ENCODE measurements at regions not wholly inside any gene's neighbourhood (a gene's known extent, or its start where the extent isn't known, plus 50 kb on each side); places are given as distances from the start of the nearest gene placed in this dataset.

DNA sequence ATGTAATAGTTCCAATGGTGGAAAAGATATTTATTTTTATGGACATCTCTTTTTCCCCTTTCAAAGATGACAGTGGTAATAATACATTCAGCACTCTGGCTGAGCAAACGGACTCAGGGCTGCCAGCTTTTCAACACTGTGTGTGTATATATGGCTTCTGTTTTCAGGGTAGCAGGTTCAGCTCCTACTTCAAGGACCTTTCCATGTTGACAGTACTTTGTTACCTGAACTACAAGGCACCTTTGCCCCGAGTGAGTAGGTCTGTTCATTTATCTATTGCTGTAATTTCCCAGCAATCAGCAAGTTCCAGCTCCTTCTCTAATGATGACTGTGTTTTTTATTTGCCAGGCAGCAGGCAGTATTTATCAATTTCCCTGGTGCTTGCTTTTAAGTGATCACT is 387.4 kb upstream of the KIF2A start:
- no peak for DNase-seq

GRCh38 chr5:61919920-61920319 is 386.1 kb upstream of the KIF2A start:
- no peak for DNase-seq

GRCh38 chr5:61924251-61924650 is 381.8 kb upstream of the KIF2A start:
- no peak for DNase-seq

GRCh38 chr5:61926911-61927310 is 379.1 kb upstream of the KIF2A start:
- DNase-seq, result no peak

GRCh38 chr5:61931236-61931635 is 374.8 kb upstream of the KIF2A start:
- DNase-seq, result no peak

DNA sequence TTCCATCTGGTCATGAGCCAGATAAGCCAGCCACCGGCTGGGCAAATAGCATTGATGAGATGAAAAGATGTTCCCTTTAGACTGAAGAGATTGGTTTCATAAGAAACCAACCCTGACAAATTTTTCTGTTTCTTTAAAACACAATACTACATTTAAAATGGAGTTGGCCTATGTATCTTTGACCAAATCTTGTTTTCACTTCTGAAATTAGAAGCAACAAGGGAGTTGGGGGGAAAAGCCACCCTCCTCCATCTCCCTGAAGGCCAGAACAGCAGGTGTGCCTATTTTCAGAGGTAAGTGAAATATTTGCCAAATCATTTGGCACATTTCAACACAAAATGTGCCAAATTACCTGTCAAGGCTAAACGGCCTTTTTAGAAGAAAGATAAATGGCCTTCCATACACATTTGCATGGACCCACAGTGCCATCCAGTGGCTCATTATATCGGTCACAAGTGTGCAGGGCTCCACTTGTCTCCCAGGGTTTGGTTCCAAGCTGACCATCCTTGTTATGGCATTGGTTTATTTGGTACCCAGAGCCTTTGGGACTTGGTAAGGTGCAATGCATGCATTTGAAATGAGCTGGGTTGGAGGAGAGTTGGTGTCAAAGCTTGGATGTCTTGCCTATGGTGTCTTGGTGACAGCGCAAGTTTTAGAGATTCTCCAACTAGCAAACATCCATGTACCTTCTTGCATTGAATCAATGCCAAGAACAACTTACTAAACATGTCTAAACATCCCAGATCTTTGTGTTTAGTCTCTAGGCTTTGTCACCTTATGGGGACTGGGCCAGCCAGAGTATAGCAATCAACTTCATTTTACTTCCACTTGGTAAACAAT is 372.0 kb upstream of the KIF2A start:
- DNase-seq, result no peak

- no peak for DNase-seq
Measured at GRCh38 chr5:61941637-61942036, 364.4 kb upstream of the KIF2A start.

DNA sequence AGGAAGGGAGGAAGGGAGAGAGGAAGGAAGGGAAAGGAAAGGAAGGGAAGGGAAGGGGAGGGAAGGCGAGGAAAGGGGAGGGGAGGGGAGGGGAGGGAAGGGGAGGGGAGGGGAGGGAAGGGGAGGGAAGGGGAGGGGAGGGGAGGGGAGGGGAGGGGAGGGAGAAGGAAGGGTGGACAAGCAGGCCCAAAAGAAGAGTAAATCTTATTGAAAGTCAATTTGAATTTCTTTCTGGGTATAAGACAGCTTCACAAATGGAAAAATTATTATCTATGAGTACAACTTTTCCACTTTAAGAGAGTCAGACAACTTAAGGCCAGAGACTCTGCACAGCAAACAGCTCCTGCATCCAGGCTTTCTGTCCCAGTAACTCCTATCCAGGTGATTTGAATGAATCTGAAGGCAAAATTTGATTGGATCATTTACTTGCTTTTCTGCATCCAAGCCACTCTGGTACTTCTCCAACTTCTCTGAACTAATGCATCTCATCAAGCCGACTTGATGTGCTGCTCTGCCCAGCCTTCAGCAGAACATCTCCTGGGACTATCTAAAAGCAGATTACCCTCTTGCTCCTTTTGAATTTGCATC is 363.4 kb upstream of the KIF2A start:
- no peak for DNase-seq

- no peak for DNase-seq
Measured at GRCh38 chr5:61943713-61944112, 362.3 kb upstream of the KIF2A start.

GRCh38 chr5:61948151-61948550 is 357.9 kb upstream of the KIF2A start:
- no peak for DNase-seq

DNA sequence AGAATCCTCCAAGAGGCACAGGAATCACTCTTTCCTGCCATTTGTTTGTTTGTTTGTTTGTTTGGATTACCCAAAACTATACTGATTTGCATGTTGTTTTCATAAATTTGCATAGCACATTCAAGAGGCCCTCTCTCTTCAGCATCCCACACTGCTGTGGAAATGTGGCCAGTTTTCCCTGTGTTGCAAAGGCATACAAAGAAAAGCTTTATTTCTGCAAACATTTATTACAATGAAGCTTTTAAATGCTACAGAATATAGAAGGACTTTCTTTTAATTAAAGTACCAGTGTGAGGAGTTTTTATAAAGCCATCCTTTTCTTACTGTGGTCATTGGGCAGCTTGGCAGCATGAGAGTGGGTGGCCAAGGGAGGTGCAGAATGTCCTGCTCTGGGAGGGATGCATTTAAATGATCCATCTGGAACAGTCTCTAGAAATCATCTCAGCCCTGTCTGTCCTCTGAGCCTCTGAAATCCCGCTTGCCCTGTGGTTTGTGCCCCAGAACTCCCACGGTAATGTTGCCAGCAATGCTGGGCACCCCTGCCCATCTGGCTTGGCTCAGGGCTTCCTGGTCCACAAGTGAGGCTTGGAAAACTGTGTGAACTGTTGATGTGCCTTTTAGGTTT is 356.8 kb upstream of the KIF2A start:
- no peak for DNase-seq

- no peak for DNase-seq
Measured at GRCh38 chr5:61949679-61950435, 356.1 kb upstream of the KIF2A start.

DNA sequence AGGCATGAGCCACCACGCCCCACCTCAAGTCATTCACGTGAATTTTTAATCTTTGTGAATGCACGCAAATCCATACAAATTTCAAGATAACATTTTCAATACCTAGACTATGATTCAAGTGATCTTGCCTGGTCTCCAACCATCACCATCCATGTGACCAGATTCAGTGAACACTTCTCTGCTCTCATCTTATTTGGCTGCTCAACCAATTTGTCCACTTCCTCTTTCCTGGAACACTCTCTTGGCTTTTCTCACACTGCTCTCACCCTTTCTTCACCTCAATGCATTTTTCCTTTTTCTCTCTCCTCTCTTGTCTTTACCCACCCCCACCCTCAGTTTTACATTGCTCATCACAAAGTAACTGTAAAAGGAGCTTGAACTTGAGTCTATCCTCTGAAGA is 354.7 kb upstream of the KIF2A start:
- no peak for DNase-seq

DNA sequence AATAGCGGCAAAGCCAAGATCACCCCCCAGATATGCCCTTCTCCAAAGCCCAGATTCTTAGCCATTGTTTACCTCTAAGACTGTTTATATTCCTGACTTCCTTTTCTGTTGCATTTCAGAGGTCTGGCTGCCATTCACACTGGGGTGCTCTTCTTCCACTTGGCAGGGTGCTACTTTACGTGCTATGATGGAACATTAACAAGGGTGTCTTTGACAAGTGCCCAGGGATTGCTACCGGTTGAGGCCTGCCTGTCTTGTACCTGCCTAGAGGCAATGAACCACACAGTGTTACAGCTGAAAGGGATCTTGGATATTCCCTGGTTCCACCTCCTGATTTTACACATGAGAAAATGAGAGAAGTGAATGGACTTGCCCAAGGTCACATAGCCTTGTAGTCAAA is 352.1 kb upstream of the KIF2A start:
- no peak for DNase-seq

- no peak for DNase-seq
Measured at GRCh38 chr5:61964201-61964600, 341.8 kb upstream of the KIF2A start.

DNA sequence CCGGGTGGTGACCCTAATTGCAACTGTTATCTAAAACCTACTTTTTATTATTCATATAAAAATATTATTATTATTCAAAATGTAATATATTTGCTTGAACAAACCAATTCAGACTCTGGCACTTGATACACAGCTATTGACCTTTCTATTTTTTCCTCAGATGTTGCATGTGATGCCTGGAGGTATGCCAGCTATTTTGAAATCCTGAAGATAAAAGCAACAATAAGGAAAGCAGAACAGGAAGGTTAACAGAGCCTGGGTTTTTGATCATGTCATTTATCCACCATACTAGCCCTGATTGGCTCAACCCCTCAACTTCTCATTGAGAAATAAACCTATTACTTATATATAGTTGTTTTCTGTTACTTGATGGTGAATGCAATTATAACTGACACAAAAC is 340.9 kb upstream of the KIF2A start:
- no peak for DNase-seq

DNA sequence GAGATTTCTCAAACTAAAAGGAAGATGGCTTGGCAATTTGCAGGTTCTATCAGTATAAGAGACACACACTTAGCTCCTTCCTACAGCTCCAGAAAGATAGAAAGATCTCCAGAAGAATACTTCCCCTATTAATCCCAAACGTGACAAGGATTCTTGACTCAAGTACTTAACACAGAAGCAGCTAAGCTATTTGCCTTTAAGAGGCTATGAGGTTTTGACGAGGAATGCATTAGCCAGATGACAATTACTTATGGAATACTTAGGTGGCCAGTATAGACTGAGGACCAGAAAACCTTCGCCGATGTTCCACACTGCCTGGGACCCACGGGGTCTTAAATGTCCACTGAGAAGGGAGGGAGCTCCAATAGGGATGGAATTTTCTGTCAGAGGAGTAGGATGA is 340.5 kb upstream of the KIF2A start:
- DNase-seq, result no peak

GRCh38 chr5:61966296-61966955 is 339.6 kb upstream of the KIF2A start:
- no peak for DNase-seq

- no peak for DNase-seq
Measured at GRCh38 chr5:61966997-61967396, 339.0 kb upstream of the KIF2A start.

- no peak for DNase-seq
Measured at GRCh38 chr5:61967681-61968080, 338.3 kb upstream of the KIF2A start.

GRCh38 chr5:61969347-61969746 is 336.7 kb upstream of the KIF2A start:
- DNase-seq, result no peak

DNA sequence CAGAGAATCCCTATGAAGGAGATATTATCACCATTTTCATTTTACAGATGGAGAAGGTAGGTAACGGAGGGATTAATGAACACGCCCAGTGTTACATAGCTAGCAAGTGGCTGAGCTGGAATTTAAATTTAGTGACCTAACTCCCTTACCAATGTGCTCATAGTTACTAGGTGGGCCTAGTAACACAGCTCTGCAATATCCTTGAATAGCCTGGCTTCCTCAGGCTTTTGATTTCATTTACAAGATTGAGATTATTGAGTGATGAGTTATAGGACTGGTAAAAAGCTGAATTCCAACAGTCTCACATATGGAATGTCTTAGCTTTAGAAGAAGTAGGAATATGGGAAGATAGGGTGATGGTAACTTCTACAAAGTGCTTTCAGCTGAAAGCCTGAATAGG is 336.3 kb upstream of the KIF2A start:
- DNase-seq, result no peak

- no peak for DNase-seq
Measured at GRCh38 chr5:61970218-61970617, 335.8 kb upstream of the KIF2A start.
